ENCODE measurements at regions not wholly inside any gene's neighbourhood (a gene's known extent, or its start where the extent isn't known, plus 50 kb on each side); places are given as distances from the start of the nearest gene placed in this dataset.

DNA sequence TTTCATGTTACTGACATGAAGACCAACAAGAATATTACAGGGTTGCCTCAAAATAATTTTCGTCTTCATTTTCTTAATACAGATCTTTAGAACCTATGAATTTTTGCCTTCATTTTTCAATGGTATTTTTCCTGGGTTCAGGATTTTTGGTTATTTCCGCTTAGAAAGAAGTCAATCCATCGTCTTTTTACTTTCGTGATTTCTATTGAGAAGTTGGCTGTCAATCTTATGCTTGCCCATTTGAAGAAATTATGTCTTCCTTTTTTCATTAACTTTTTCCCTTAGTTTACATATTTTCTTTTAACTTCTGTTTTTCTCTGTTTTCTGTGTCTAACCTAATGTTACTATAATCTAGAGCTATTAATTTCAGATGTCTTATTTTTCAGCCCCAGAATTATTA is 868.9 kb upstream of the SLC10A2 start:
- TF ChIP-seq, protein P1, sequence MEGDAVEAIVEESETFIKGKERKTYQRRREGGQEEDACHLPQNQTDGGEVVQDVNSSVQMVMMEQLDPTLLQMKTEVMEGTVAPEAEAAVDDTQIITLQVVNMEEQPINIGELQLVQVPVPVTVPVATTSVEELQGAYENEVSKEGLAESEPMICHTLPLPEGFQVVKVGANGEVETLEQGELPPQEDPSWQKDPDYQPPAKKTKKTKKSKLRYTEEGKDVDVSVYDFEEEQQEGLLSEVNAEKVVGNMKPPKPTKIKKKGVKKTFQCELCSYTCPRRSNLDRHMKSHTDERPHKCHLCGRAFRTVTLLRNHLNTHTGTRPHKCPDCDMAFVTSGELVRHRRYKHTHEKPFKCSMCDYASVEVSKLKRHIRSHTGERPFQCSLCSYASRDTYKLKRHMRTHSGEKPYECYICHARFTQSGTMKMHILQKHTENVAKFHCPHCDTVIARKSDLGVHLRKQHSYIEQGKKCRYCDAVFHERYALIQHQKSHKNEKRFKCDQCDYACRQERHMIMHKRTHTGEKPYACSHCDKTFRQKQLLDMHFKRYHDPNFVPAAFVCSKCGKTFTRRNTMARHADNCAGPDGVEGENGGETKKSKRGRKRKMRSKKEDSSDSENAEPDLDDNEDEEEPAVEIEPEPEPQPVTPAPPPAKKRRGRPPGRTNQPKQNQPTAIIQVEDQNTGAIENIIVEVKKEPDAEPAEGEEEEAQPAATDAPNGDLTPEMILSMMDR (conservative IDR thresholded peaks at IDR 0.05; ENCODE audit: low read depth in 2 of 2): no peak
- TF ChIP-seq EZH2 (IDR thresholded peaks at IDR 0.05; ENCODE audit: low read depth, unreplicated experiment) (no peak), JUNB (IDR thresholded peaks at IDR 0.05; ENCODE audit: unreplicated experiment) (no peak), POLR2AphosphoS5 (IDR thresholded peaks at IDR 0.05; ENCODE audit: low read depth) (no peak), EZH2phosphoT487 (IDR thresholded peaks at IDR 0.05; ENCODE audit: unreplicated experiment) (no peak), STAT1 (IDR thresholded peaks at IDR 0.05; ENCODE audit: unreplicated experiment) (no peak), CREB1 (CRISPR knock-in tag; IDR thresholded peaks at IDR 0.05; ENCODE audit: low read depth) (no peak), ZNF114 (CRISPR knock-in tag; IDR thresholded peaks at IDR 0.05) (no peak), NANOG (IDR thresholded peaks at IDR 0.05; ENCODE audit: borderline replicate concordance) (no peak)
- TF ChIP-seq, protein P2, sequence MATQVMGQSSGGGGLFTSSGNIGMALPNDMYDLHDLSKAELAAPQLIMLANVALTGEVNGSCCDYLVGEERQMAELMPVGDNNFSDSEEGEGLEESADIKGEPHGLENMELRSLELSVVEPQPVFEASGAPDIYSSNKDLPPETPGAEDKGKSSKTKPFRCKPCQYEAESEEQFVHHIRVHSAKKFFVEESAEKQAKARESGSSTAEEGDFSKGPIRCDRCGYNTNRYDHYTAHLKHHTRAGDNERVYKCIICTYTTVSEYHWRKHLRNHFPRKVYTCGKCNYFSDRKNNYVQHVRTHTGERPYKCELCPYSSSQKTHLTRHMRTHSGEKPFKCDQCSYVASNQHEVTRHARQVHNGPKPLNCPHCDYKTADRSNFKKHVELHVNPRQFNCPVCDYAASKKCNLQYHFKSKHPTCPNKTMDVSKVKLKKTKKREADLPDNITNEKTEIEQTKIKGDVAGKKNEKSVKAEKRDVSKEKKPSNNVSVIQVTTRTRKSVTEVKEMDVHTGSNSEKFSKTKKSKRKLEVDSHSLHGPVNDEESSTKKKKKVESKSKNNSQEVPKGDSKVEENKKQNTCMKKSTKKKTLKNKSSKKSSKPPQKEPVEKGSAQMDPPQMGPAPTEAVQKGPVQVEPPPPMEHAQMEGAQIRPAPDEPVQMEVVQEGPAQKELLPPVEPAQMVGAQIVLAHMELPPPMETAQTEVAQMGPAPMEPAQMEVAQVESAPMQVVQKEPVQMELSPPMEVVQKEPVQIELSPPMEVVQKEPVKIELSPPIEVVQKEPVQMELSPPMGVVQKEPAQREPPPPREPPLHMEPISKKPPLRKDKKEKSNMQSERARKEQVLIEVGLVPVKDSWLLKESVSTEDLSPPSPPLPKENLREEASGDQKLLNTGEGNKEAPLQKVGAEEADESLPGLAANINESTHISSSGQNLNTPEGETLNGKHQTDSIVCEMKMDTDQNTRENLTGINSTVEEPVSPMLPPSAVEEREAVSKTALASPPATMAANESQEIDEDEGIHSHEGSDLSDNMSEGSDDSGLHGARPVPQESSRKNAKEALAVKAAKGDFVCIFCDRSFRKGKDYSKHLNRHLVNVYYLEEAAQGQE (IDR thresholded peaks at IDR 0.05; ENCODE audit: unreplicated experiment): no peak
- TF ChIP-seq, protein P3, sequence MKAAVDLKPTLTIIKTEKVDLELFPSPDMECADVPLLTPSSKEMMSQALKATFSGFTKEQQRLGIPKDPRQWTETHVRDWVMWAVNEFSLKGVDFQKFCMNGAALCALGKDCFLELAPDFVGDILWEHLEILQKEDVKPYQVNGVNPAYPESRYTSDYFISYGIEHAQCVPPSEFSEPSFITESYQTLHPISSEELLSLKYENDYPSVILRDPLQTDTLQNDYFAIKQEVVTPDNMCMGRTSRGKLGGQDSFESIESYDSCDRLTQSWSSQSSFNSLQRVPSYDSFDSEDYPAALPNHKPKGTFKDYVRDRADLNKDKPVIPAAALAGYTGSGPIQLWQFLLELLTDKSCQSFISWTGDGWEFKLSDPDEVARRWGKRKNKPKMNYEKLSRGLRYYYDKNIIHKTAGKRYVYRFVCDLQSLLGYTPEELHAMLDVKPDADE (IDR thresholded peaks at IDR 0.05): no peak

Data from GM23338 (cell line).